CD14-positive monocyte (primary cell): ENCODE measurements at regions not wholly inside any gene's neighbourhood (a gene's known extent, or its start where the extent isn't known, plus 50 kb on each side); places are given as distances from the start of the nearest gene placed in this dataset.

Experiments
- DNase-seq, 3 donors: peaks; one replicate each; pipeline ENCODE4 v3.0.0-alpha.2; 2011 to 2022
- H2AFZ ChIP-seq: 2 replicates; pipeline ENCODE4 v1.6.0; 2012; ENCODE audit warnings: mild to moderate bottlenecking, low read depth, low read length, inconsistent platforms; ENCODE audit not compliant: insufficient read depth, poor library complexity, severe bottlenecking
- H3K27ac ChIP-seq, 2 donors: 1 replicate in 1 of 2; 2 replicates in 1 of 2; pipeline ENCODE4 v1.5.1; 2012 to 2013; ENCODE audit warnings: low read length in 2 of 2, control low read depth in 1 of 2, inconsistent platforms in 1 of 2, low read depth in 1 of 2, mild to moderate bottlenecking in 1 of 2
- H3K27me3 ChIP-seq, 2 donors: one replicate each; pipeline versions ENCODE4 v1.6.0 to v1.6.1; 2011 to 2013; ENCODE audit warnings: low read length in 2 of 2; ENCODE audit not compliant: control insufficient read depth in 2 of 2, insufficient read depth in 2 of 2
- H3K36me3 ChIP-seq, 2 donors: replicated peaks in 1 of 2; 1 replicate in 1 of 2; 2 replicates in 1 of 2; pipeline versions ENCODE4 v1.5.1 to v1.6.1; 2012 to 2013; ENCODE audit warnings: low read length in 2 of 2, control low read depth in 1 of 2, inconsistent platforms in 1 of 2, mild to moderate bottlenecking in 1 of 2; ENCODE audit not compliant: insufficient read depth in 2 of 2, control insufficient read depth in 1 of 2
- H3K4me1 ChIP-seq, 2 donors: 1 replicate in 1 of 2; 2 replicates in 1 of 2; pipeline versions ENCODE4 v1.5.1 to v1.6.1; 2012 to 2013; ENCODE audit warnings: low read length in 2 of 2, control low read depth in 1 of 2, inconsistent platforms in 1 of 2, mild to moderate bottlenecking in 1 of 2, moderate library complexity in 1 of 2; ENCODE audit not compliant: insufficient read depth in 2 of 2, control insufficient read depth in 1 of 2
- H3K4me2 ChIP-seq: replicated peaks from 2 replicates; pipeline ENCODE3; 2012; ENCODE audit warnings: low read length, moderate library complexity, mild to moderate bottlenecking; ENCODE audit not compliant: poor library complexity, severe bottlenecking; ENCODE audit errors: extremely low read depth
- H3K4me3 ChIP-seq, 3 experiments: fragments of 200-600 bp in 1 of 3; sonication (generic) in 1 of 3; replicated peaks in 1 of 3; 1 replicate in 2 of 3; 2 replicates in 1 of 3; pipeline ENCODE4 v1.5.1; 2011 to 2013; ENCODE audit warnings: low read length in 3 of 3, mild to moderate bottlenecking in 3 of 3, control low read depth in 2 of 3, low read depth in 2 of 3, inconsistent platforms in 1 of 3, moderate library complexity in 1 of 3
- H3K79me2 ChIP-seq: 2 replicates; pipeline ENCODE4 v1.6.0; 2012; ENCODE audit warnings: mild to moderate bottlenecking, control low read depth, inconsistent platforms, low read length, moderate library complexity; ENCODE audit not compliant: insufficient read depth
- H3K9ac ChIP-seq: 2 replicates; pipeline ENCODE4 v1.6.0; 2017; ENCODE audit warnings: low read length, mild to moderate bottlenecking; ENCODE audit not compliant: insufficient read depth, poor library complexity, severe bottlenecking
- H3K9me3 ChIP-seq, 2 donors: replicated peaks in 1 of 2; 1 replicate in 1 of 2; 2 replicates in 1 of 2; pipeline versions ENCODE4 v1.5.1 to v1.6.1; 2012 to 2013; ENCODE audit warnings: low read length in 2 of 2, control low read depth in 1 of 2; ENCODE audit not compliant: control insufficient read depth in 1 of 2, insufficient read depth in 1 of 2
- H4K20me1 ChIP-seq: 2 replicates; pipeline ENCODE4 v1.6.0; 2012; ENCODE audit warnings: mild to moderate bottlenecking, low read length, control low read depth, moderate library complexity; ENCODE audit not compliant: insufficient read depth
- H3K27ac Mint-ChIP-seq, 7 donors: one replicate each; pipeline ENCODE4 v1.8.0; 2020; ENCODE audit warnings: mild to moderate bottlenecking in 7 of 7, mixed read lengths in 7 of 7, moderate library complexity in 6 of 7, inconsistent platforms in 2 of 7
- H3K27me3 Mint-ChIP-seq, 3 donors: one replicate each; pipeline ENCODE4 v1.8.0; 2021 to 2022; ENCODE audit warnings: low read depth in 3 of 3, mild to moderate bottlenecking in 3 of 3, mixed read lengths in 3 of 3, moderate library complexity in 3 of 3, inconsistent platforms in 1 of 3
- H3K36me3 Mint-ChIP-seq, 2 donors: one replicate each; pipeline ENCODE4 v1.8.0; 2020; ENCODE audit warnings: mixed read lengths in 2 of 2, inconsistent platforms in 1 of 2, mild to moderate bottlenecking in 1 of 2
- H3K4me1 Mint-ChIP-seq: one replicate; pipeline ENCODE4 v1.8.0; 2020; ENCODE audit warnings: mild to moderate bottlenecking, mixed read lengths
- H3K4me3 Mint-ChIP-seq, 2 donors: one replicate each; pipeline ENCODE4 v1.8.0; 2020; ENCODE audit warnings: mild to moderate bottlenecking in 2 of 2, mixed read lengths in 2 of 2, moderate library complexity in 1 of 2
- H3K9me3 Mint-ChIP-seq, 7 donors: one replicate each; pipeline ENCODE4 v1.8.0; 2020 to 2022; ENCODE audit warnings: mixed read lengths in 7 of 7, mild to moderate bottlenecking in 6 of 7, moderate library complexity in 6 of 7, inconsistent platforms in 2 of 7
- CTCF ChIP-seq: fragments of 200-600 bp; IDR thresholded peaks from one replicate; pipeline ENCODE4 v1.8.0; 2022; ENCODE audit warnings: antibody characterized with exemption, mild to moderate bottlenecking
- WGBS: methylation state at CpG from one replicate; pipeline ENCODE4 v1.1.5; 2013; ENCODE audit warnings: missing lambda C conversion rate; ENCODE audit not compliant: insufficient coverage; 5-methylcytosine and 5-hydroxymethylcytosine counted together
- intact Hi-C, 2 donors: fragments of 100-400 bp; cut with micrococcal nuclease; formaldehyde crosslinking; loops; one replicate each; pipeline versions ENCODE4 v1.15.0 to v1.15.1; 2023

DNA sequence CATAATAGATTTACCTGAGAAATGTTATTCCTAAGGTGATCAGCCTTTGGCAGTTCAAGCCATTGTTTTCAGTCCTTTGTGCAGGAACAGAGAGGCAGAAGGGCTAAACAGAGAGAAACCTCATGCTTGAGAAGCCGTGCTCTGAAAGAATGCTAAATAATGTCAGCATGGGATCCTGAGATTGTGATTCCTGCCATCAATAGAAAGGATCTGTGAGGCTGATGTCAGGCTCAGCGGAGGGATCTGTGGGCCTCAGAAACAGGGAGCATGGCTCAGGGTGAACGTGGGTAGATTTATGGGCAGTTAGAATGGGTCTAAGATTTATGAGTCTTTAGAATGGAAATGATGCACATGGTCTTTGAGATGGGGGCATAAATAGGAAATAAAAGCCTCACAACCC, 439.2 kb upstream of the IGFBP3 start:
- no peak overlapping the region for H3K27ac Mint-ChIP-seq
- DNase-seq = no peak
- WGBS = 81% methylated on average over 3 of the region's 3 CpGs
- TF ChIP-seq CTCF = no peak
- Histone ChIP-seq H3K4me3 (no peak overlapping the region), H3K4me1 (no peaks in the 10 kb centered on the region), H3K9me3 (no peaks in the 10 kb centered on the region), H3K36me3 (no peaks in the 10 kb centered on the region), H3K79me2 (no peaks in the 10 kb centered on the region), H3K9ac (no peak overlapping the region), H3K27ac (no peak overlapping the region), H3K27me3 (no peaks in the 10 kb centered on the region), H2AFZ (no peak overlapping the region), H4K20me1 (no peaks in the 10 kb centered on the region), H3K4me2 (no peak overlapping the region)
- H3K4me3 Mint-ChIP-seq = no peak overlapping the region
- H3K27me3 Mint-ChIP-seq = peaks cover 2% of the 10 kb centered on the region in 3 donors
- intact Hi-C loops = no loop called here
- H3K36me3 Mint-ChIP-seq = no peaks in the 10 kb centered on the region
- H3K4me1 Mint-ChIP-seq = no peaks in the 10 kb centered on the region
- no peaks in the 10 kb centered on the region for H3K9me3 Mint-ChIP-seq

DNA sequence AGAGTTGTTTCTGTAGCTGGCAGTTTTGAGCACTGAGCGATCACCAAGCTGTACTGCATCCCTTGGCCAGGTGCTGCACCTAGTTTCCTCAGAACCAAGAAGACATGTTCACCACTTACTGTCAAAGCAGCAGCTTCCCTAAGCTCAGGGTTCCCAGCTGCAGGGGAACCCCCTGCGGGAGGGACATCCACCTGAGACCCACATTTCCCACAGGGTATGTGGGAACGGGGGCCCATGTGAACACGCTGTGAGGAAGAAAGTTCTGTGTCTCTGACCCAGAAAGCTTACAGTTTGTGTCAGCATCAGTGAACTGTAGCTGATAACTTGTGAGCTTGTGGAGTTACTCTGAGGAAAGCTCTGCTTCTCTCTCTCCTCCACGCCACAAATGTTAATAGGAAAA, 436.8 kb upstream of the IGFBP3 start:
- no peak overlapping the region for H3K4me3 ChIP-seq
- no peak overlapping the region for H3K27ac ChIP-seq
- H3K9me3 ChIP-seq = no peaks in the 10 kb centered on the region
- H3K4me1 ChIP-seq = no peaks in the 10 kb centered on the region
- 90% methylated on average over 1 of the region's 5 CpGs for WGBS
- intact Hi-C loops = loop anchor here in 1 of 2 donors (5.0 kb wide), 1 partner anchor 119 kb away; no protein-coding TSS in a partner anchor
- no peak overlapping the region for H2AFZ ChIP-seq
- Mint-ChIP-seq H3K9me3 (no peaks in the 10 kb centered on the region), H3K36me3 (no peaks in the 10 kb centered on the region), H3K27ac (no peak overlapping the region), H3K27me3 (peaks cover 2 to 4% (median 2%) of the 10 kb centered on the region in 3 donors), H3K4me1 (no peaks in the 10 kb centered on the region), H3K4me3 (no peak overlapping the region)
- no peak overlapping the region for H3K4me2 ChIP-seq
- no peaks in the 10 kb centered on the region for H3K79me2 ChIP-seq
- no peaks in the 10 kb centered on the region for H4K20me1 ChIP-seq
- no peak for TF ChIP-seq CTCF
- no peak overlapping the region for H3K9ac ChIP-seq
- DNase-seq = no peak
- no peaks in the 10 kb centered on the region for H3K27me3 ChIP-seq
- no peaks in the 10 kb centered on the region for H3K36me3 ChIP-seq
